ENCODE measurements at regions not wholly inside any gene's neighbourhood (a gene's known extent, or its start where the extent isn't known, plus 50 kb on each side); places are given as distances from the start of the nearest gene placed in this dataset.

DNA sequence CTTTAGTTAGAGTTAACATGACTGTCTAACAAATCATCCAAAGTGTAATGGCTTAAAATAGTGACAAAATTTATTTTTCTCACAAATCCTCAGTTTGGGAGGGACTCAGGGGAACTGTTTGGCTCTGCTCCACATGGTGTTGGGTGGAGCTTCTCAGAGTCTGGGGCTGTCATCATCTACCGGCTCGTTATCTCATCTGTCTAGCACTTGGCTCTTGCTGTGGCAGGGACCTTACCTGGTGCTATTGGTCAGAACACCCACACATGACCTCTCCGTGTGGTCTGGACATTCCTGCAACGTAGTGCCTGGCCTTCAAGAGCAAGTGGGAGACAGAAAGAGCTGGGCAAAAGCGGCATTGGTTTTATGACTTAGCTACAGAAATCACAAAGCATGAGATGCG lies 866.9 kb upstream of the FRG1 start:
- no peak for DNase-seq (ENCODE audit: extremely low spot score, unreplicated experiment)
- Mint-ChIP-seq H3K4me1 (ENCODE audit: unreplicated experiment) (peaks cover 3% of the 10 kb centered on the region), H3K36me3 (ENCODE audit: unreplicated experiment) (no peaks in the 10 kb centered on the region), H3K27me3 (ENCODE audit: unreplicated experiment) (no peaks in the 10 kb centered on the region), H3K9me3 (ENCODE audit: unreplicated experiment) (peaks cover 6% of the 10 kb centered on the region), H3K27ac (ENCODE audit: unreplicated experiment) (no peak overlapping the region), H3K4me3 (ENCODE audit: unreplicated experiment) (no peak overlapping the region)
- no peak for TF ChIP-seq CTCF (IDR thresholded peaks at IDR 0.05)

DNA sequence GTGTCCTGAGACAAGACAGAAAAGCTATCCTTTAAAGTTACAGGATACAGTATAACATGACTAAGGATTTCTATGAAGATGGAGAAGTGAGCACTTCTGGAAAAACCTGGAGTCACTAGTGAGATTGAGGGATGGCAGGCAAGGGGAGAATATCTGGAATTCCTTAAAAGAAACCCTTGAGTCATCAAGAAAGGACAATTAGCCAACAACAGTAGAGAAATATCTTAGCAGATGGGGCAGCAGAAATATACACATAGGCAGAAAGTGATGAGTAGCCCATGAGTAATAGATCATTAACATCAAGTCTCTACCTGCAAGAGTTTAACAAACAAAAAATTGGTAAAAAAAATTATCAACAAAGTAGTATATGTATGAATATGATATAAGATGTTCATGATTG lies 858.8 kb upstream of the FRG1 start:
- no peaks in the 10 kb centered on the region for H3K27me3 Mint-ChIP-seq (ENCODE audit: unreplicated experiment)
- peaks cover 1% of the 10 kb centered on the region for H3K4me1 Mint-ChIP-seq (ENCODE audit: unreplicated experiment)
- H3K9me3 Mint-ChIP-seq (ENCODE audit: unreplicated experiment): no peaks in the 10 kb centered on the region
- no peak for TF ChIP-seq CTCF (IDR thresholded peaks at IDR 0.05)
- no peaks in the 10 kb centered on the region for H3K36me3 Mint-ChIP-seq (ENCODE audit: unreplicated experiment)
- no peak overlapping the region for H3K27ac Mint-ChIP-seq (ENCODE audit: unreplicated experiment)
- DNase-seq (ENCODE audit: extremely low spot score, unreplicated experiment): no peak
- H3K4me3 Mint-ChIP-seq (ENCODE audit: unreplicated experiment): no peak overlapping the region

GRCh38 chr4:189083769-189084168 lies 856.9 kb upstream of the FRG1 start:
- no peak for TF ChIP-seq CTCF (IDR thresholded peaks at IDR 0.05)
- Mint-ChIP-seq H3K9me3 (ENCODE audit: unreplicated experiment) (no peaks in the 10 kb centered on the region), H3K36me3 (ENCODE audit: unreplicated experiment) (no peaks in the 10 kb centered on the region), H3K27me3 (ENCODE audit: unreplicated experiment) (no peaks in the 10 kb centered on the region), H3K4me1 (ENCODE audit: unreplicated experiment) (peaks cover 1% of the 10 kb centered on the region), H3K4me3 (ENCODE audit: unreplicated experiment) (no peak overlapping the region), H3K27ac (ENCODE audit: unreplicated experiment) (no peak overlapping the region)
- DNase-seq (ENCODE audit: extremely low spot score, unreplicated experiment): no peak

DNA sequence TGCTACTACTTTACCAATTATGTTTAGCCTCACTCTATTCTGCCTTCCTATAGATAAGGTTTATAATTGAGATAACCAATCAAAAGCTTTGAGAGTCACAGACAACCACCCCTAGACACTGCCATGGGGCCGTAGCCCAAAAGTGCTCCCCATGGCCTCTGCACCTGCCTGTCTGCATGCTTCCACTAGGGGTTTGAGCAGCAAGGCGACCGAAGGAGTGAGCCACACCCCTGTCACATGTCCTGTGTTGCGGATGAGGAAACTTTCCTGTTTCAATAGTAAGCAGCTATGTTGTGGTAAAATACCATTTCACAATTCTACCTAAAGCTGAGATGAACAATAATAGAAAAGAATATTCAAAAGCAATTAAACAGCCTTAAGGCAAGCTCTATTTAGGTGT lies 856.0 kb upstream of the FRG1 start:
- H3K27ac Mint-ChIP-seq (ENCODE audit: unreplicated experiment): no peak overlapping the region
- no peak for DNase-seq (ENCODE audit: extremely low spot score, unreplicated experiment)
- H3K27me3 Mint-ChIP-seq (ENCODE audit: unreplicated experiment): no peaks in the 10 kb centered on the region
- no peak overlapping the region for H3K4me3 Mint-ChIP-seq (ENCODE audit: unreplicated experiment)
- H3K36me3 Mint-ChIP-seq (ENCODE audit: unreplicated experiment): no peaks in the 10 kb centered on the region
- no peaks in the 10 kb centered on the region for H3K9me3 Mint-ChIP-seq (ENCODE audit: unreplicated experiment)
- peaks cover 1% of the 10 kb centered on the region for H3K4me1 Mint-ChIP-seq (ENCODE audit: unreplicated experiment)
- no peak for TF ChIP-seq CTCF (IDR thresholded peaks at IDR 0.05)

- Mint-ChIP-seq H3K27ac (ENCODE audit: unreplicated experiment) (no peak overlapping the region), H3K9me3 (ENCODE audit: unreplicated experiment) (no peaks in the 10 kb centered on the region), H3K36me3 (ENCODE audit: unreplicated experiment) (peaks cover 2% of the 10 kb centered on the region), H3K27me3 (ENCODE audit: unreplicated experiment) (no peaks in the 10 kb centered on the region), H3K4me1 (ENCODE audit: unreplicated experiment) (peaks cover 10% of the 10 kb centered on the region), H3K4me3 (ENCODE audit: unreplicated experiment) (no peak overlapping the region)
- DNase-seq (ENCODE audit: extremely low spot score, unreplicated experiment): no peak
- TF ChIP-seq CTCF (IDR thresholded peaks at IDR 0.05): no peak
These were observed 852.7 kb upstream of the FRG1 start for GRCh38 chr4:189087971-189088370.

Measured in osteocyte (in vitro differentiated cells).